ENCODE measurements at regions not wholly inside any gene's neighbourhood (a gene's known extent, or its start where the extent isn't known, plus 50 kb on each side); places are given as distances from the start of the nearest gene placed in this dataset.

- Histone ChIP-seq H3K79me2 (ENCODE audit: low read length) (no peaks in the 10 kb centered on the region), H4K20me1 (ENCODE audit: insufficient read depth, low read length) (no peaks in the 10 kb centered on the region), H3K4me1 (ENCODE audit: low read length) (no peaks in the 10 kb centered on the region), H3K4me2 (ENCODE audit: low read length) (no peak overlapping the region), H3K9ac (ENCODE audit: low read length) (no peak overlapping the region), H3K36me3 (replicated peaks; ENCODE audit: low read depth, low read length) (no peaks in the 10 kb centered on the region), H3K9me3 (ENCODE audit: insufficient read depth, low read length) (no peaks in the 10 kb centered on the region), H3K27ac (ENCODE audit: low read length) (no peak overlapping the region), H3K4me3 (ENCODE audit: low read length) (no peak overlapping the region), H2AFZ (ENCODE audit: low read depth, low read length) (no peak overlapping the region), H3K27me3 (ENCODE audit: low read depth, low read length) (no peaks in the 10 kb centered on the region)
- no peak for TF ChIP-seq EZH2phosphoT487 (IDR thresholded peaks at IDR 0.05; ENCODE audit: low read depth)
- TF ChIP-seq, protein P1, sequence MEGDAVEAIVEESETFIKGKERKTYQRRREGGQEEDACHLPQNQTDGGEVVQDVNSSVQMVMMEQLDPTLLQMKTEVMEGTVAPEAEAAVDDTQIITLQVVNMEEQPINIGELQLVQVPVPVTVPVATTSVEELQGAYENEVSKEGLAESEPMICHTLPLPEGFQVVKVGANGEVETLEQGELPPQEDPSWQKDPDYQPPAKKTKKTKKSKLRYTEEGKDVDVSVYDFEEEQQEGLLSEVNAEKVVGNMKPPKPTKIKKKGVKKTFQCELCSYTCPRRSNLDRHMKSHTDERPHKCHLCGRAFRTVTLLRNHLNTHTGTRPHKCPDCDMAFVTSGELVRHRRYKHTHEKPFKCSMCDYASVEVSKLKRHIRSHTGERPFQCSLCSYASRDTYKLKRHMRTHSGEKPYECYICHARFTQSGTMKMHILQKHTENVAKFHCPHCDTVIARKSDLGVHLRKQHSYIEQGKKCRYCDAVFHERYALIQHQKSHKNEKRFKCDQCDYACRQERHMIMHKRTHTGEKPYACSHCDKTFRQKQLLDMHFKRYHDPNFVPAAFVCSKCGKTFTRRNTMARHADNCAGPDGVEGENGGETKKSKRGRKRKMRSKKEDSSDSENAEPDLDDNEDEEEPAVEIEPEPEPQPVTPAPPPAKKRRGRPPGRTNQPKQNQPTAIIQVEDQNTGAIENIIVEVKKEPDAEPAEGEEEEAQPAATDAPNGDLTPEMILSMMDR (IDR thresholded peaks at IDR 0.05; ENCODE audit: low read depth, low read length) = no peak
Observed at GRCh38 chr10:36630267-36630666, 495.1 kb upstream of the ANKRD30A start.

GRCh38 chr10:36629476-36629875 is 495.9 kb upstream of the ANKRD30A start:
- H3K79me2 ChIP-seq (ENCODE audit: low read length) = no peaks in the 10 kb centered on the region
- no peak overlapping the region for H2AFZ ChIP-seq (ENCODE audit: low read depth, low read length)
- no peaks in the 10 kb centered on the region for H3K4me1 ChIP-seq (ENCODE audit: low read length)
- no peaks in the 10 kb centered on the region for H3K27me3 ChIP-seq (ENCODE audit: low read depth, low read length)
- H3K36me3 ChIP-seq (replicated peaks; ENCODE audit: low read depth, low read length) = no peaks in the 10 kb centered on the region
- no peaks in the 10 kb centered on the region for H4K20me1 ChIP-seq (ENCODE audit: insufficient read depth, low read length)
- no peak for TF ChIP-seq EZH2phosphoT487 (IDR thresholded peaks at IDR 0.05; ENCODE audit: low read depth)
- TF ChIP-seq, protein P1 (IDR thresholded peaks at IDR 0.05; ENCODE audit: low read depth, low read length) = no peak
- no peak overlapping the region for H3K9ac ChIP-seq (ENCODE audit: low read length)
- H3K27ac ChIP-seq (ENCODE audit: low read length) = no peak overlapping the region
- H3K4me2 ChIP-seq (ENCODE audit: low read length) = no peak overlapping the region
- no peaks in the 10 kb centered on the region for H3K9me3 ChIP-seq (ENCODE audit: insufficient read depth, low read length)
- H3K4me3 ChIP-seq (ENCODE audit: low read length) = no peak overlapping the region

DNA sequence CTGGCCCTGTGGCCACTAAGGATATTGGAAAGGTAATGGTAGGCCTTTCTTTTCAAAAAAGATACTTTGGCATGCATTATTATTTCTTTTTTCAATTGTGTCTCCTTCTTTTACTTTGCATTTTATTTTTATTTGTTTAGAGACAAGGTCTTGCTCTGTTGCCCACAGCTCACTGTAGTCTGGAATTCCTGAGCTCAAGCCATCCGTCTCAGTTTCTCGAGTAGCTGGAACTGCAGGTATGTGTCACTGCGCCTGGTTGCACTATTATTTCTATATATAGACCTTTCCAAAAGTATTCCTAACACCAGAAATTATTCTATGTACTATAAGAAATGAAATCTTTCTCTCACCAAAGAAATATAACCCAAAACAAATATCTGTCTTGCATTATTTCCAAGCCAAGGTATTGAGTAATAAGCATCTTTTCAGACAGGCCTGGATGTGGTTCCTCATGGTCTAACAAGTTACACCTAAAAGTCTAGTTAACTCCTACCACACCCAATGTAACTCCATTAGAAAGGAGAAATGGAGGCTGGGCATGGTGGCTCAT is 500.8 kb upstream of the ANKRD30A start:
- H3K79me2 ChIP-seq (ENCODE audit: low read length) = no peaks in the 10 kb centered on the region
- H4K20me1 ChIP-seq (ENCODE audit: insufficient read depth, low read length) = no peaks in the 10 kb centered on the region
- H3K4me2 ChIP-seq (ENCODE audit: low read length) = no peak overlapping the region
- no peaks in the 10 kb centered on the region for H3K36me3 ChIP-seq (replicated peaks; ENCODE audit: low read depth, low read length)
- no peaks in the 10 kb centered on the region for H3K9me3 ChIP-seq (ENCODE audit: insufficient read depth, low read length)
- no peak overlapping the region for H3K27ac ChIP-seq (ENCODE audit: low read length)
- no peak for TF ChIP-seq EZH2phosphoT487 (IDR thresholded peaks at IDR 0.05; ENCODE audit: low read depth)
- TF ChIP-seq, protein P1 (IDR thresholded peaks at IDR 0.05; ENCODE audit: low read depth, low read length) = no peak
- H3K27me3 ChIP-seq (ENCODE audit: low read depth, low read length) = no peaks in the 10 kb centered on the region
- no peak overlapping the region for H3K4me3 ChIP-seq (ENCODE audit: low read length)
- H3K4me1 ChIP-seq (ENCODE audit: low read length) = no peaks in the 10 kb centered on the region
- no peak overlapping the region for H2AFZ ChIP-seq (ENCODE audit: low read depth, low read length)
- H3K9ac ChIP-seq (ENCODE audit: low read length) = no peak overlapping the region

GRCh38 chr10:36621346-36621745 is 504.1 kb upstream of the ANKRD30A start:
- Histone ChIP-seq H3K9me3 (ENCODE audit: insufficient read depth, low read length) (no peaks in the 10 kb centered on the region), H3K4me3 (ENCODE audit: low read length) (no peak overlapping the region), H3K9ac (ENCODE audit: low read length) (no peak overlapping the region), H3K79me2 (ENCODE audit: low read length) (no peaks in the 10 kb centered on the region), H3K4me1 (ENCODE audit: low read length) (no peaks in the 10 kb centered on the region), H3K27me3 (ENCODE audit: low read depth, low read length) (no peaks in the 10 kb centered on the region), H3K27ac (ENCODE audit: low read length) (no peak overlapping the region), H3K36me3 (replicated peaks; ENCODE audit: low read depth, low read length) (no peaks in the 10 kb centered on the region), H2AFZ (ENCODE audit: low read depth, low read length) (no peak overlapping the region), H3K4me2 (ENCODE audit: low read length) (no peak overlapping the region), H4K20me1 (ENCODE audit: insufficient read depth, low read length) (no peaks in the 10 kb centered on the region)
- TF ChIP-seq, protein P1 (IDR thresholded peaks at IDR 0.05; ENCODE audit: low read depth, low read length) = no peak
- TF ChIP-seq EZH2phosphoT487 (IDR thresholded peaks at IDR 0.05; ENCODE audit: low read depth) = no peak

Data from OCI-LY3 (cell line).